Neural cell (in vitro differentiated cells): ENCODE measurements at regions not wholly inside any gene's neighbourhood (a gene's known extent, or its start where the extent isn't known, plus 50 kb on each side); places are given as distances from the start of the nearest gene placed in this dataset.

Source experiments
- H2AFZ ChIP-seq: fragments of 200-600, 300-800 bp; sonication (generic), shearing (Covaris generic); 2 replicates; pipeline ENCODE4 v1.6.0; 2014; ENCODE audit warnings: low read depth, mild to moderate bottlenecking, antibody characterized with exemption, low read length, moderate library complexity
- H3F3A ChIP-seq: fragments of 200-600 bp; shearing (Covaris generic); 2 replicates; pipeline ENCODE4 v1.6.1; 2016; ENCODE audit warnings: mild to moderate bottlenecking, moderate library complexity, mixed read lengths, antibody characterized with exemption, low read length; ENCODE audit not compliant: insufficient read depth, poor library complexity, severe bottlenecking
- H3K27ac ChIP-seq: fragments of 200-600, 300-800 bp; sonication (generic), shearing (Covaris generic); 2 replicates; pipeline ENCODE4 v1.5.1; 2014; ENCODE audit warnings: mild to moderate bottlenecking, low read length, moderate library complexity
- H3K27me3 ChIP-seq: fragments of 300-800, 200-600 bp; sonication (generic), shearing (Covaris generic); 2 replicates; pipeline ENCODE4 v1.6.0; 2014; ENCODE audit warnings: mild to moderate bottlenecking, low read depth, low read length, moderate library complexity; ENCODE audit not compliant: insufficient read depth
- H3K36me3 ChIP-seq: fragments of 300-800, 200-600 bp; sonication (generic), shearing (Covaris generic); 2 replicates; pipeline ENCODE4 v1.5.1; 2014; ENCODE audit warnings: mild to moderate bottlenecking, antibody characterized with exemption, low read length, moderate library complexity; ENCODE audit not compliant: insufficient read depth
- H3K4me2 ChIP-seq: fragments of 300-800, 200-600 bp; sonication (generic), shearing (Covaris generic); 2 replicates; pipeline ENCODE4 v1.6.0; 2014; ENCODE audit warnings: mild to moderate bottlenecking, low read length
- H3K4me3 ChIP-seq: fragments of 300-800, 200-600 bp; sonication (generic), shearing (Covaris generic); 2 replicates; pipeline ENCODE4 v1.5.1; 2014; ENCODE audit warnings: mild to moderate bottlenecking, low read length, moderate library complexity
- H3K79me2 ChIP-seq: fragments of 200-600 bp; shearing (Covaris generic); replicated peaks from 2 replicates; pipeline ENCODE4 v1.6.0; 2014; ENCODE audit warnings: mild to moderate bottlenecking, low read length, moderate library complexity; ENCODE audit not compliant: insufficient read depth
- H3K9ac ChIP-seq: fragments of 300-800, 200-600 bp; sonication (generic), shearing (Covaris generic); 2 replicates; pipeline ENCODE4 v1.6.1; 2016; ENCODE audit warnings: mild to moderate bottlenecking, low read length, mixed read lengths
- H3K9me2 ChIP-seq: fragments of 200-600 bp; shearing (Covaris generic); 2 replicates; pipeline ENCODE4 v1.6.1; 2016; ENCODE audit warnings: mild to moderate bottlenecking, low read length, mixed read lengths; ENCODE audit not compliant: insufficient read depth
- H3K9me3 ChIP-seq: fragments of 200-600, 300-800 bp; sonication (generic), shearing (Covaris generic); 2 replicates; pipeline ENCODE4 v1.6.1; 2016; ENCODE audit warnings: mild to moderate bottlenecking, mixed run types, low read length, moderate library complexity, mixed read lengths
- H4K20me1 ChIP-seq: fragments of 200-600 bp; shearing (Covaris generic); 2 replicates; pipeline ENCODE4 v1.6.1; 2016; ENCODE audit warnings: mild to moderate bottlenecking, mixed run types; ENCODE audit not compliant: insufficient read depth
- EP300 ChIP-seq: fragments of 450-650 bp; conservative IDR thresholded peaks from 2 replicates; pipeline ENCODE4 v1.6.1; 2014; ENCODE audit warnings: antibody characterized with exemption, mild to moderate bottlenecking, moderate library complexity; ENCODE audit not compliant: poor library complexity, severe bottlenecking
- EZH2 ChIP-seq: fragments of 200-600, 300-800 bp; shearing (Covaris generic), sonication (generic); IDR thresholded peaks from 2 replicates; pipeline ENCODE4 v1.6.1; 2014; ENCODE audit warnings: antibody characterized with exemption, low read length, borderline replicate concordance, mild to moderate bottlenecking; ENCODE audit not compliant: insufficient read depth, poor library complexity, severe bottlenecking
- MXI1 ChIP-seq: fragments of 450-650 bp; conservative IDR thresholded peaks from 2 replicates; pipeline ENCODE4 v1.6.1; 2014; ENCODE audit warnings: antibody characterized with exemption, mild to moderate bottlenecking; ENCODE audit not compliant: poor library complexity, severe bottlenecking
- POLR2AphosphoS5 ChIP-seq: IDR thresholded peaks from 2 replicates; pipeline ENCODE4 v1.6.1; 2012
- RAD21 ChIP-seq: fragments of 450-650 bp; conservative IDR thresholded peaks from 2 replicates; pipeline ENCODE4 v1.6.1; 2014; ENCODE audit warnings: antibody characterized with exemption, mild to moderate bottlenecking, moderate library complexity
- SMC3 ChIP-seq: fragments of 450-650 bp; conservative IDR thresholded peaks from 2 replicates; pipeline ENCODE4 v1.6.1; 2014; ENCODE audit warnings: antibody characterized with exemption, mild to moderate bottlenecking, moderate library complexity; ENCODE audit not compliant: poor library complexity
- TAF1 ChIP-seq: IDR thresholded peaks from 2 replicates; pipeline ENCODE4 v1.6.1; 2012; ENCODE audit warnings: low read depth
- TF ChIP-seq, protein P1 (sequence below): IDR thresholded peaks from 2 replicates; pipeline ENCODE4 v1.6.1; 2012; ENCODE audit warnings: borderline replicate concordance
- TF ChIP-seq, protein P2 (sequence below): fragments of 450-650 bp; IDR thresholded peaks from 2 replicates; pipeline ENCODE4 v1.5.1; 2014; ENCODE audit warnings: antibody characterized with exemption, mild to moderate bottlenecking, moderate library complexity; ENCODE audit not compliant: poor library complexity, severe bottlenecking

DNA sequence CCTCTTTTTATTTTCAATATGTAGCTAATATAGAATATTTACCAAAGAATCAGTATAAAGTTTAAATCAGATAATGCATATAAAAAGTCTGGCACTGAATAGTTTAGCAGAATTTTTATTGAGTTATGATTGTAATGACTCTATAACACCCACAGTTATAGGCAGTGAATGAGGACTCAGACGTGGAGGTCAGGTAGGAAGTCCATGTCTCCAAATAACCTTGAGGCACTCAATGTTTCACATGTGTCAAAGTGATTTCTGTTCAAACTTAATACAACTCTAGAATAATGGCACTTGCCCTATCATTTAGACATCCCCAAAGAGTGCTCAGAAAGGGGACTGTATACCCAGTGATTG, 332.1 kb downstream of the BMPER start:
- TF ChIP-seq EZH2, result no peak
- Histone ChIP-seq H3K9ac (no peak overlapping the region), H3K9me3 (no peaks in the 10 kb centered on the region), H3K27me3 (no peaks in the 10 kb centered on the region), H3K27ac (no peak overlapping the region), H3K4me2 (no peak overlapping the region), H3F3A (no peaks in the 10 kb centered on the region), H2AFZ (no peak overlapping the region), H3K4me3 (no peak overlapping the region), H3K9me2 (no peaks in the 10 kb centered on the region), H3K79me2 (no peaks in the 10 kb centered on the region), H4K20me1 (no peaks in the 10 kb centered on the region), H3K36me3 (no peaks in the 10 kb centered on the region)

DNA sequence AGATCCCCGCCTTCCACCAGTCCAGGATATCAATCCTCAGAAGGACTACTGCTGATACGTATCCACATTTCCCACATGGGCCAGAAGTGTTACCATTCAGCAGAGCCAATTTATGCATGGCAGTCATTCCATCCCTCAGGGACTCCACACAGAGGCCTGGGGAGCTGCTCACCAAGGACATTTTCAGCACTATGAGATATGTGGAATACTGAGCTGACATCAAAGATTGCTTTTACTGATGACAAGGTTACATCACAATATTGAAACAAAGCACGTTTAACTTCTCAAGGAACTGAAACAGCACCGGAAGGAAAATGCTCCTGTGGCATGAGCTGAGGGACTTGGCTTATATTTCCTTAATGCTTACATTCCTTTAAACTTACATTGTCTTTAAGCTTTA, 335.1 kb downstream of the BMPER start:
- no peaks in the 10 kb centered on the region for H3F3A ChIP-seq
- no peak overlapping the region for H3K27ac ChIP-seq
- no peaks in the 10 kb centered on the region for H3K36me3 ChIP-seq
- TF ChIP-seq EZH2 (no peak), POLR2AphosphoS5 (peak; percentile 96), EP300 (peak; percentile 86), MXI1 (no peak), RAD21 (no peak), SMC3 (no peak)
- TF ChIP-seq, protein P1, sequence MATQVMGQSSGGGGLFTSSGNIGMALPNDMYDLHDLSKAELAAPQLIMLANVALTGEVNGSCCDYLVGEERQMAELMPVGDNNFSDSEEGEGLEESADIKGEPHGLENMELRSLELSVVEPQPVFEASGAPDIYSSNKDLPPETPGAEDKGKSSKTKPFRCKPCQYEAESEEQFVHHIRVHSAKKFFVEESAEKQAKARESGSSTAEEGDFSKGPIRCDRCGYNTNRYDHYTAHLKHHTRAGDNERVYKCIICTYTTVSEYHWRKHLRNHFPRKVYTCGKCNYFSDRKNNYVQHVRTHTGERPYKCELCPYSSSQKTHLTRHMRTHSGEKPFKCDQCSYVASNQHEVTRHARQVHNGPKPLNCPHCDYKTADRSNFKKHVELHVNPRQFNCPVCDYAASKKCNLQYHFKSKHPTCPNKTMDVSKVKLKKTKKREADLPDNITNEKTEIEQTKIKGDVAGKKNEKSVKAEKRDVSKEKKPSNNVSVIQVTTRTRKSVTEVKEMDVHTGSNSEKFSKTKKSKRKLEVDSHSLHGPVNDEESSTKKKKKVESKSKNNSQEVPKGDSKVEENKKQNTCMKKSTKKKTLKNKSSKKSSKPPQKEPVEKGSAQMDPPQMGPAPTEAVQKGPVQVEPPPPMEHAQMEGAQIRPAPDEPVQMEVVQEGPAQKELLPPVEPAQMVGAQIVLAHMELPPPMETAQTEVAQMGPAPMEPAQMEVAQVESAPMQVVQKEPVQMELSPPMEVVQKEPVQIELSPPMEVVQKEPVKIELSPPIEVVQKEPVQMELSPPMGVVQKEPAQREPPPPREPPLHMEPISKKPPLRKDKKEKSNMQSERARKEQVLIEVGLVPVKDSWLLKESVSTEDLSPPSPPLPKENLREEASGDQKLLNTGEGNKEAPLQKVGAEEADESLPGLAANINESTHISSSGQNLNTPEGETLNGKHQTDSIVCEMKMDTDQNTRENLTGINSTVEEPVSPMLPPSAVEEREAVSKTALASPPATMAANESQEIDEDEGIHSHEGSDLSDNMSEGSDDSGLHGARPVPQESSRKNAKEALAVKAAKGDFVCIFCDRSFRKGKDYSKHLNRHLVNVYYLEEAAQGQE, result peak; percentile 72
- TF ChIP-seq, protein P2, sequence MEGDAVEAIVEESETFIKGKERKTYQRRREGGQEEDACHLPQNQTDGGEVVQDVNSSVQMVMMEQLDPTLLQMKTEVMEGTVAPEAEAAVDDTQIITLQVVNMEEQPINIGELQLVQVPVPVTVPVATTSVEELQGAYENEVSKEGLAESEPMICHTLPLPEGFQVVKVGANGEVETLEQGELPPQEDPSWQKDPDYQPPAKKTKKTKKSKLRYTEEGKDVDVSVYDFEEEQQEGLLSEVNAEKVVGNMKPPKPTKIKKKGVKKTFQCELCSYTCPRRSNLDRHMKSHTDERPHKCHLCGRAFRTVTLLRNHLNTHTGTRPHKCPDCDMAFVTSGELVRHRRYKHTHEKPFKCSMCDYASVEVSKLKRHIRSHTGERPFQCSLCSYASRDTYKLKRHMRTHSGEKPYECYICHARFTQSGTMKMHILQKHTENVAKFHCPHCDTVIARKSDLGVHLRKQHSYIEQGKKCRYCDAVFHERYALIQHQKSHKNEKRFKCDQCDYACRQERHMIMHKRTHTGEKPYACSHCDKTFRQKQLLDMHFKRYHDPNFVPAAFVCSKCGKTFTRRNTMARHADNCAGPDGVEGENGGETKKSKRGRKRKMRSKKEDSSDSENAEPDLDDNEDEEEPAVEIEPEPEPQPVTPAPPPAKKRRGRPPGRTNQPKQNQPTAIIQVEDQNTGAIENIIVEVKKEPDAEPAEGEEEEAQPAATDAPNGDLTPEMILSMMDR, result no peak
- H2AFZ ChIP-seq, result no peak overlapping the region
- no peak overlapping the region for H3K4me2 ChIP-seq
- no peaks in the 10 kb centered on the region for H3K27me3 ChIP-seq
- H3K4me3 ChIP-seq, result no peak overlapping the region
- H3K9ac ChIP-seq, result no peak overlapping the region
- H3K9me2 ChIP-seq, result no peaks in the 10 kb centered on the region
- H3K79me2 ChIP-seq, result no peaks in the 10 kb centered on the region
- no peaks in the 10 kb centered on the region for H3K9me3 ChIP-seq
- H4K20me1 ChIP-seq, result no peaks in the 10 kb centered on the region

DNA sequence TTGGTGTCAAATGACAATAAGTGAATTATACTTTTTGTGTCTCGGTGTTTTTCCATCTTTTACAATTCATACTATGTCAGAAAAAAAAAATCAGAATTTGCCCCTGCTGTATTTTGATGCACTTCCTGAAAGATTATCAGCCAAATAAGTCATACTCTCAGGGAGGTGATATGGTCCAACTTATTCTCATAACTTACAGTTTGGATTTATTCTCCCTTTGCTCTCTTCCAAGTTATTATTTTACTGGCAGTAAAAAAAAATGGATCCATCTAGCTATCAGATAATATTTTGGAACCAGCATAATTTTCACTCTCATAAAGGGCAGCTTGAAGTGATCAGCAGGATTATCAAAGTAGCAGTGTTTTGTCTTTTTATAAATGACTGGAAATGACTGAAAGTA, 337.1 kb downstream of the BMPER start:
- H3K36me3 ChIP-seq, result no peaks in the 10 kb centered on the region
- no peaks in the 10 kb centered on the region for H3K27me3 ChIP-seq
- H3K9ac ChIP-seq, result no peak overlapping the region
- no peaks in the 10 kb centered on the region for H4K20me1 ChIP-seq
- TF ChIP-seq EP300, result no peak
- no peak for TF ChIP-seq RAD21
- no peak for TF ChIP-seq TAF1
- TF ChIP-seq, protein P2, result no peak
- no peak for TF ChIP-seq POLR2AphosphoS5
- TF ChIP-seq, protein P1, result no peak
- TF ChIP-seq MXI1, result no peak
- TF ChIP-seq EZH2, result no peak
- H3K27ac ChIP-seq, result no peak overlapping the region
- H3K4me2 ChIP-seq, result no peak overlapping the region
- no peaks in the 10 kb centered on the region for H3K9me2 ChIP-seq
- no peak overlapping the region for H3K4me3 ChIP-seq
- no peaks in the 10 kb centered on the region for H3K9me3 ChIP-seq
- no peaks in the 10 kb centered on the region for H3F3A ChIP-seq
- H2AFZ ChIP-seq, result no peak overlapping the region
- no peaks in the 10 kb centered on the region for H3K79me2 ChIP-seq
